ENCODE measurements at regions not wholly inside any gene's neighbourhood (a gene's known extent, or its start where the extent isn't known, plus 50 kb on each side); places are given as distances from the start of the nearest gene placed in this dataset.

GRCh38 chr10:78548369-78548768 lies 514.7 kb downstream of the RPS24 start:
- TF ChIP-seq, protein P1, sequence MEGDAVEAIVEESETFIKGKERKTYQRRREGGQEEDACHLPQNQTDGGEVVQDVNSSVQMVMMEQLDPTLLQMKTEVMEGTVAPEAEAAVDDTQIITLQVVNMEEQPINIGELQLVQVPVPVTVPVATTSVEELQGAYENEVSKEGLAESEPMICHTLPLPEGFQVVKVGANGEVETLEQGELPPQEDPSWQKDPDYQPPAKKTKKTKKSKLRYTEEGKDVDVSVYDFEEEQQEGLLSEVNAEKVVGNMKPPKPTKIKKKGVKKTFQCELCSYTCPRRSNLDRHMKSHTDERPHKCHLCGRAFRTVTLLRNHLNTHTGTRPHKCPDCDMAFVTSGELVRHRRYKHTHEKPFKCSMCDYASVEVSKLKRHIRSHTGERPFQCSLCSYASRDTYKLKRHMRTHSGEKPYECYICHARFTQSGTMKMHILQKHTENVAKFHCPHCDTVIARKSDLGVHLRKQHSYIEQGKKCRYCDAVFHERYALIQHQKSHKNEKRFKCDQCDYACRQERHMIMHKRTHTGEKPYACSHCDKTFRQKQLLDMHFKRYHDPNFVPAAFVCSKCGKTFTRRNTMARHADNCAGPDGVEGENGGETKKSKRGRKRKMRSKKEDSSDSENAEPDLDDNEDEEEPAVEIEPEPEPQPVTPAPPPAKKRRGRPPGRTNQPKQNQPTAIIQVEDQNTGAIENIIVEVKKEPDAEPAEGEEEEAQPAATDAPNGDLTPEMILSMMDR (conservative IDR thresholded peaks at IDR 0.05 in 1 of 2, IDR thresholded peaks at IDR 0.05 in 1 of 2; ENCODE audit: low read depth in 1 of 2, low read length in 2 of 2), result no peak
- no peak for TF ChIP-seq EZH2 (IDR thresholded peaks at IDR 0.05; ENCODE audit: low read length, missing control alignments)
